ENCODE measurements at regions not wholly inside any gene's neighbourhood (a gene's known extent, or its start where the extent isn't known, plus 50 kb on each side); places are given as distances from the start of the nearest gene placed in this dataset.
"Not testable (repeated sequence)": the region's sequence is repeated elsewhere in the genome, so short reads cannot be mapped to it uniquely, and the experiment has no call there.

DNA sequence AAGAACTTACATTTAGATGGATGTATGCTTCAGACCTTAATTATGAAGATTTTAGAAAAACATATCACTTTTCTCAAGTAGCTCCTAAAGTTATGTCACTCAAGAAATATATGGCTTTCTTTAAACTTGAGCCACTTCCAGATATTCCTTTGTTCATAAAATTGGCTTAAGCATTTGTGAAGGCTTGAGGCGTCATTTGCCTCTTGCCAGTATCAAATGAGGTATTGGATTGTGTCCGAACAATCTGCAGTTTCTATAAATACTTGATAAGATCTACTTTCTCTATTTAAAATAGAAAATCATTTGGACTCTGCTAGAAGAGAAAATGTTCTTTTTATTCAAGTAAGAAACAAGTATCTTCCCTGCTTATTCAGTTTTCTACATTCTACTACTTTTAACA lies 102.6 kb downstream of the RSL24D1 start:
- H3K36me3 ChIP-seq (ENCODE audit: insufficient read depth in 1 of 2, low read depth in 1 of 2), result no peaks in the 10 kb centered on the region
- no peaks in the 10 kb centered on the region for H3K4me1 ChIP-seq
- H3K4me3 ChIP-seq, result no peak overlapping the region
- no peaks in the 10 kb centered on the region for H3K9me3 ChIP-seq
- intact Hi-C loops (cut with DNase I), result no loop called here
- WGBS, 3 donors, result 30 to 47% (median 33%) methylated on average over 2 of the region's 2 CpGs
- ATAC-seq (no peak), DNase-seq (no peak)
- TF ChIP-seq, protein P1, sequence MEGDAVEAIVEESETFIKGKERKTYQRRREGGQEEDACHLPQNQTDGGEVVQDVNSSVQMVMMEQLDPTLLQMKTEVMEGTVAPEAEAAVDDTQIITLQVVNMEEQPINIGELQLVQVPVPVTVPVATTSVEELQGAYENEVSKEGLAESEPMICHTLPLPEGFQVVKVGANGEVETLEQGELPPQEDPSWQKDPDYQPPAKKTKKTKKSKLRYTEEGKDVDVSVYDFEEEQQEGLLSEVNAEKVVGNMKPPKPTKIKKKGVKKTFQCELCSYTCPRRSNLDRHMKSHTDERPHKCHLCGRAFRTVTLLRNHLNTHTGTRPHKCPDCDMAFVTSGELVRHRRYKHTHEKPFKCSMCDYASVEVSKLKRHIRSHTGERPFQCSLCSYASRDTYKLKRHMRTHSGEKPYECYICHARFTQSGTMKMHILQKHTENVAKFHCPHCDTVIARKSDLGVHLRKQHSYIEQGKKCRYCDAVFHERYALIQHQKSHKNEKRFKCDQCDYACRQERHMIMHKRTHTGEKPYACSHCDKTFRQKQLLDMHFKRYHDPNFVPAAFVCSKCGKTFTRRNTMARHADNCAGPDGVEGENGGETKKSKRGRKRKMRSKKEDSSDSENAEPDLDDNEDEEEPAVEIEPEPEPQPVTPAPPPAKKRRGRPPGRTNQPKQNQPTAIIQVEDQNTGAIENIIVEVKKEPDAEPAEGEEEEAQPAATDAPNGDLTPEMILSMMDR (IDR thresholded peaks at IDR 0.05), result no peak
- H3K27ac ChIP-seq, result no peak overlapping the region
- H3K27me3 ChIP-seq (ENCODE audit: insufficient read depth in 3 of 3, low read length in 2 of 3), result no peaks in the 10 kb centered on the region

DNA sequence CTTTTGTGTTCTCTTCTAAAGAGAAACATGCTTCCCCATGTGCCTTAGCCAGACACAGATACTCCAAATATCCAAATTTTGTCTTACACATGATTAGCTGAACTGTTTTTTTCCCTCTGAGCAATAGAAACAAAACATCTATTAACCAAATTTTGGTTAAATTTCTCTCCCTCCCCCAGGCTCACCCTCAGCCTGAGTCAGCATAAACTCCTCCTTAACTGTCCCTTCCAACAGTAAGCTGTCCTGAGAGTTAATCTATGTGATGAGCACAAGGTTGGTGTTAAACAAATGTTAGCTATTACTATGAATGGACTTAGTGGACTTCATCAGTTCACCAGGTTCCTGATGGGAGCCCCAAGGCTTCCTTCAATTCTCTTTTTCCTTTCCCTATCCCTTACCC lies 108.5 kb downstream of the RSL24D1 start:
- H3K27me3 ChIP-seq (ENCODE audit: insufficient read depth in 3 of 3, low read length in 2 of 3), result no peaks in the 10 kb centered on the region
- TF ChIP-seq, protein P1 (IDR thresholded peaks at IDR 0.05), result no peak
- H3K36me3 ChIP-seq (ENCODE audit: insufficient read depth in 1 of 2, low read depth in 1 of 2), result no peaks in the 10 kb centered on the region
- no peak overlapping the region for H3K4me3 ChIP-seq
- no peak overlapping the region for H3K27ac ChIP-seq
- intact Hi-C loops (cut with DNase I), result no loop called here
- no peaks in the 10 kb centered on the region for H3K4me1 ChIP-seq
- DNase-seq, result no peak
- H3K9me3 ChIP-seq, result no peaks in the 10 kb centered on the region
- ATAC-seq, result no peak

DNA sequence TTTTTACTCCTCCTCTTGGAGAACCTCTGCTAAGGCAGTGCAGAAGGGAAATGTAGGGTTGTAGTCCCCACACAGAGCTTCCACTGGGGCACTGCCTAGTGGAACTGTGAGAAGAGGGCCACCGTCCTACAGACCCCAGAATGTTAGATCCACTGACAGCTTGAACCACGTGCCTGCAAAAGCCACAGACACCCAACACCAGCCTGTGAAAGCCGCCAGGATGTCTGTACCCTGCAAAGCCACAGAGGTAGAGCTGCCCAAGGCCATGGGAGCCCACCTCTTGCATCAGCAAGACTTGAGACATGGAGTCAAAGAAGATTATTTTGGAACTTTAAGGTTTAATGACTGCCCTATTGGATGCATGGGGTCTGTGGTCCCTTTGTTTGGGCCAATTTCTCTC lies 112.1 kb downstream of the RSL24D1 start:
- Histone ChIP-seq H3K27me3 (ENCODE audit: insufficient read depth in 3 of 3, low read length in 2 of 3) (no peaks in the 10 kb centered on the region), H3K36me3 (ENCODE audit: insufficient read depth in 1 of 2, low read depth in 1 of 2) (no peaks in the 10 kb centered on the region), H3K4me1 (no peaks in the 10 kb centered on the region), H3K4me3 (no peak overlapping the region), H3K27ac (no peak overlapping the region), H3K9me3 (no peaks in the 10 kb centered on the region)
- 67 to 74% (median 69%) methylated on average over 3 of the region's 3 CpGs for WGBS, 3 donors
- DNase-seq (no peak), ATAC-seq (no peak)
- intact Hi-C loops (cut with DNase I), result no loop called here
- TF ChIP-seq, protein P1 (IDR thresholded peaks at IDR 0.05), result no peak

DNA sequence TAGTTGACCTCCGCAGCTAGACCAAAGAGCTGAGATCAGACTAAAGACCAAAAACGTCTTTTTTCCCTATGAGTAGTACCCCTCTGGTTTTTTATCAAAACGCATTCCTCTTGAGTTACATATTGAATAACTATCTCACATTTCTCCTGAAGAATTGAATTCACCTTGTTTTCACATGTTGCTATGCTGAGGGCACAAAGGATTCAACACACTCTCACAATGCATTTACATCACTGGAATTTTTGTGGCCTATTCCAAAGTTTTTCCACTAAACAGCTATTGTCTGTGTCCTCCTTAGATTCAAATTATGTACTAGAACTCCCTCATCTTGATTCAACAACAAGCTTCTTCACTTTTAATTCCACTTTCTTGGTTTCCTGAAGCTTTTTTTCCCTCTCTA lies 112.5 kb downstream of the RSL24D1 start:
- no peak for ATAC-seq
- no peaks in the 10 kb centered on the region for H3K36me3 ChIP-seq (ENCODE audit: insufficient read depth in 1 of 2, low read depth in 1 of 2)
- no peak overlapping the region for H3K4me3 ChIP-seq
- intact Hi-C loops (cut with DNase I), result no loop called here
- H3K27me3 ChIP-seq (ENCODE audit: insufficient read depth in 3 of 3, low read length in 2 of 3), result no peaks in the 10 kb centered on the region
- H3K4me1 ChIP-seq, result no peaks in the 10 kb centered on the region
- TF ChIP-seq, protein P1 (IDR thresholded peaks at IDR 0.05), result no peak
- H3K9me3 ChIP-seq, result no peaks in the 10 kb centered on the region
- DNase-seq, result no peak
- WGBS, 3 donors, result 60 to 70% (median 64%) methylated on average over 3 of the region's 3 CpGs
- no peak overlapping the region for H3K27ac ChIP-seq

DNA sequence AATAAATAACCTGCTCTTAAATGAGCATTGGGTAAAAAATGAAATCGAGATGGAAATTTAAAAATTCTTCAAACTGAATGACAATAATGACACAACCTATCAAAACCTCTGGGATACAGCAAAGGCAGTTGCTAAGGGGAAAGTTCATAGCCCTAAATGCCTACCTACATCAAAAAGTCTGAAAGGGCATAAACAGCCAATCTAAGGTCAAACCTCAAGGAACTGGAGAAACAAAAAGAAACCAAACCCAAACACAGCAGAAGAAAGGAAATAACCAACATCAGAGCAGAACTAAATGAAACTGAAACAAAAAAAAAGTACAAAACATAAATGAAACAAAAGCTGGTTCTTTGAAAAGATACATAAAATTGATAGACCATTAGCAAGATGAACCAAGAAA lies 119.7 kb downstream of the RSL24D1 start:
- H3K27ac ChIP-seq; ATAC-seq; H3K9me3 ChIP-seq; H3K27me3 ChIP-seq (ENCODE audit: insufficient read depth in 3 of 3, low read length in 2 of 3); H3K4me1 ChIP-seq; H3K4me3 ChIP-seq; intact Hi-C loops (cut with DNase I); H3K36me3 ChIP-seq (ENCODE audit: insufficient read depth in 1 of 2, low read depth in 1 of 2); DNase-seq: not testable (repeated sequence)
- WGBS, 3 donors, result 84 to 92% (median 84%) methylated on average over 1 of the region's 1 CpG
